ENCODE measurements at regions not wholly inside any gene's neighbourhood (a gene's known extent, or its start where the extent isn't known, plus 50 kb on each side); places are given as distances from the start of the nearest gene placed in this dataset.

DNA sequence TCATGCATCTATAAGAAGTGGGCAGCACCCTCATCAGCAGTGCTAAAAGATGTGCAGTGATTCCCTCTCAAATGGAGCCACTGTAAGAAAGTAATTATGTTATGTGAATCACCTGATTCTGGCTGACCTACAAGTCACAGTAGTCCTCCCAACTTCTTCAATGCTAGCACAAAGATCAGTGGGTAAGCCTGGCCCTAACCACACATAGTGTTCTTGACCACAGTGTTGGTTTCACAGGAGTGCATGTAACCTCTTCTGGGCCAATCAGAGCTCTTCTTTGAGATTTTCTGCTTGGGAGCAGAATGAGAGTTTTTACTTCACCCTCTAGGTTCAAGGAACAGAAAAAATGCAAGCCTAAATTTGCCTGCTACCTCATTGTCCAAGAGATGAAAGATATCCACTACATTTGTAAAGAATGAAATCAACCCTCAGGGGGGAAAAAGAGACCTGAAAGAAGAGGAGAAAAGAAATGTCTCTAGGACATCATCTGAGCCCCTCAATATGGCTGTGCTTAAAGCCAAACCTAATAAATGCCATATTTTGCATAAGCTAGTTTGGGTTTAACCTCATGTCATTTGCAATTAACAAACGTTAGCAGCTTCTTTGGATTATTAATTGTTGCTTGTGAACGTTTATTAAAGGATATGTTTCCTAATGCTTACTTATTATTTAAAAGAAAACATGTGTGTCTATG lies 65.3 kb upstream of the ADRB2 start:
- in situ Hi-C loops (cut with MboI; ENCODE audit: low sequenced_read_pairs in 4 of 4) = no loop called here
- intact Hi-C loops (cut with DNase I; ENCODE audit: low total_unique reads) = no loop called here
- ATAC-seq (no peak), DNase-seq (no peak)
- no peaks in the 10 kb centered on the region for H3K36me3 ChIP-seq
- H3K27ac ChIP-seq = no peak overlapping the region
- no peaks in the 10 kb centered on the region for H3K4me1 ChIP-seq
- H3K27me3 ChIP-seq = no peaks in the 10 kb centered on the region
- no peak overlapping the region for H3K4me3 ChIP-seq
- no peaks in the 10 kb centered on the region for H3K9me3 ChIP-seq
- no peak for TF ChIP-seq POLR2A (IDR thresholded peaks at IDR 0.05)
- TF ChIP-seq, protein P1, sequence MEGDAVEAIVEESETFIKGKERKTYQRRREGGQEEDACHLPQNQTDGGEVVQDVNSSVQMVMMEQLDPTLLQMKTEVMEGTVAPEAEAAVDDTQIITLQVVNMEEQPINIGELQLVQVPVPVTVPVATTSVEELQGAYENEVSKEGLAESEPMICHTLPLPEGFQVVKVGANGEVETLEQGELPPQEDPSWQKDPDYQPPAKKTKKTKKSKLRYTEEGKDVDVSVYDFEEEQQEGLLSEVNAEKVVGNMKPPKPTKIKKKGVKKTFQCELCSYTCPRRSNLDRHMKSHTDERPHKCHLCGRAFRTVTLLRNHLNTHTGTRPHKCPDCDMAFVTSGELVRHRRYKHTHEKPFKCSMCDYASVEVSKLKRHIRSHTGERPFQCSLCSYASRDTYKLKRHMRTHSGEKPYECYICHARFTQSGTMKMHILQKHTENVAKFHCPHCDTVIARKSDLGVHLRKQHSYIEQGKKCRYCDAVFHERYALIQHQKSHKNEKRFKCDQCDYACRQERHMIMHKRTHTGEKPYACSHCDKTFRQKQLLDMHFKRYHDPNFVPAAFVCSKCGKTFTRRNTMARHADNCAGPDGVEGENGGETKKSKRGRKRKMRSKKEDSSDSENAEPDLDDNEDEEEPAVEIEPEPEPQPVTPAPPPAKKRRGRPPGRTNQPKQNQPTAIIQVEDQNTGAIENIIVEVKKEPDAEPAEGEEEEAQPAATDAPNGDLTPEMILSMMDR (IDR thresholded peaks at IDR 0.05 in 4 of 5, conservative IDR thresholded peaks at IDR 0.05 in 1 of 5) = no peak

DNA sequence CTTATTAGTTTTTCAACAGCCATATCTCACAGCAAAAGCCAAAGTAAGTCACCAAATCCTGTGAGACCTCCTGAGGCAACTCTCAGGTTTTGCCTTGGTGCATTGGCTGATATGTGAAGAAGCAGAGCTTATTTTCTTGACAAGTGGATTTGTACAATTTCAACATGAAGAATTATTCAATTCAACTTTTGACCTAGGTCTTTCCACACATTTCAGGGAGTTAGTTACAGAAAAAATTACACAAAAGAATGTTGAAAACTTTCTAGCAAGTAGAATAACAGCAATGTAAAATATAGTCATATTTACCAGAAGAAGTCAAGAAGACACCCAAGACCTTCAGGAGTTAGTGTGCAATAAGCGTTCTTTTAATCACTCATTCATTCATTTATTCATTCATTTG lies 62.4 kb upstream of the ADRB2 start:
- H3K9me3 ChIP-seq = no peaks in the 10 kb centered on the region
- no peaks in the 10 kb centered on the region for H3K4me1 ChIP-seq
- ATAC-seq (no peak), DNase-seq (no peak)
- intact Hi-C loops (cut with DNase I; ENCODE audit: low total_unique reads) = no loop called here
- no peaks in the 10 kb centered on the region for H3K36me3 ChIP-seq
- no peak for TF ChIP-seq POLR2A (IDR thresholded peaks at IDR 0.05)
- TF ChIP-seq, protein P1 (IDR thresholded peaks at IDR 0.05 in 4 of 5, conservative IDR thresholded peaks at IDR 0.05 in 1 of 5) = no peak
- in situ Hi-C loops (cut with MboI; ENCODE audit: low sequenced_read_pairs in 4 of 4) = no loop called here
- no peaks in the 10 kb centered on the region for H3K27me3 ChIP-seq
- H3K27ac ChIP-seq = no peak overlapping the region
- no peak overlapping the region for H3K4me3 ChIP-seq

DNA sequence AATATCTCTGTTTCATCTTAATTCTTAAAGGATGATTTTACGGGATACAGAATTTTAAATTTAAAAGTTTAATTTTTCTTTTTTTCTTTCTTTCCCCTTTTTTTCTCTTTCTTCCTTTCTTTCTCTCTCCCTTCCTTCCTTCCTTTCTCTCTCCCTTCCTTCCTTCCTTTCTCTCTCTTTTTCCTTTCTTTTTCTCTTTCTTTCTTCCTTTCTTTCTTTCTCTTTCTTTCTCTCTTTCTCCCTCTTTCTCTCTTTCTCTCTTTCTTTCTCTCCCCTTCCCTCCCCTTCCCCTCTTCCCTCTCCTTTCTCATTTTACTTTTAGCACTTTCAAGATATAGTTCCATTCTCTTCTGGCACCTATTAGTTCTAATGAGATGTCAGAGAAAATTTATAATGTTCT lies 61.4 kb upstream of the ADRB2 start:
- Histone ChIP-seq H3K9me3 (no peaks in the 10 kb centered on the region), H3K36me3 (no peaks in the 10 kb centered on the region), H3K4me3 (no peak overlapping the region), H3K4me1 (no peaks in the 10 kb centered on the region), H3K27me3 (no peaks in the 10 kb centered on the region), H3K27ac (no peak overlapping the region)
- intact Hi-C loops (cut with DNase I; ENCODE audit: low total_unique reads) = no loop called here
- in situ Hi-C loops (cut with MboI; ENCODE audit: low sequenced_read_pairs in 4 of 4) = no loop called here
- TF ChIP-seq POLR2A (IDR thresholded peaks at IDR 0.05) = no peak
- TF ChIP-seq, protein P1 (IDR thresholded peaks at IDR 0.05 in 4 of 5, conservative IDR thresholded peaks at IDR 0.05 in 1 of 5) = no peak
- DNase-seq = no peak
- ATAC-seq = no peak

DNA sequence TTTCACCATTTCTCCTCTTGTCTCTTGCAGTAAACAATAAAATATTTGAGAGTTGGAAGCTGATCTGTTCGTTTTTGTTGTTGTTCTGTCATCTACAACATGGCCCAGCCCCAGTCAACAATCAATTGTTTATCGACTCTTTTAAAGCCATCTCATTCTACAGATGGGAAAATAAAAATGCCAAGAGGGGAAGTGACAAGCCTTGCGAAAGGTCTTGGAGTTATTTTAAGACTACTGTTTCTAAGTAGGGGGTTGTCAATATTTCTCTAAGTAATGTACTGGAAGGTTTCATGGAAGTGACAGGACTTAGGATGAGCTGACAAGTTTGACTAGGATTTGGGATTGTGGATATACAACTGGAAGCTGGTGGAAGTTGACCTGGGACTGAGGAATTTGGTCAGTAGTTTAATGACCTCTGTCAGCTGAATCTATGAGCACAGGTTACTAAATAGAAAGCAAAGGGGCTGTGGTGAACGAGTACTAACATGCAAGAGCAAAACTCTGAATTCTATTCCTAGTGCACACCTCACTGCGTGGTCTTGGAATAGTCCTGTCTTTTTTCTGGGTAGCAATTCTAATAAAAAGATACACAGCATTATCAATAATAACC lies 57.5 kb upstream of the ADRB2 start:
- Histone ChIP-seq H3K4me3 (no peak overlapping the region), H3K4me1 (no peaks in the 10 kb centered on the region), H3K9me3 (no peaks in the 10 kb centered on the region), H3K36me3 (no peaks in the 10 kb centered on the region), H3K27ac (no peak overlapping the region), H3K27me3 (no peaks in the 10 kb centered on the region)
- in situ Hi-C loops (cut with MboI; ENCODE audit: low sequenced_read_pairs in 4 of 4) = no loop called here
- DNase-seq (no peak), ATAC-seq (no peak)
- TF ChIP-seq, protein P1 (IDR thresholded peaks at IDR 0.05 in 4 of 5, conservative IDR thresholded peaks at IDR 0.05 in 1 of 5) = no peak
- TF ChIP-seq POLR2A (IDR thresholded peaks at IDR 0.05) = no peak
- intact Hi-C loops (cut with DNase I; ENCODE audit: low total_unique reads) = no loop called here

Data from gastrocnemius medialis (tissue), 4 donors.